ENCODE measurements at regions not wholly inside any gene's neighbourhood (a gene's known extent, or its start where the extent isn't known, plus 50 kb on each side); places are given as distances from the start of the nearest gene placed in this dataset.
"Not testable (repeated sequence)": the region's sequence is repeated elsewhere in the genome, so short reads cannot be mapped to it uniquely, and the experiment has no call there.

- H3K4me3 ChIP-seq (ENCODE audit: low read depth, low read length), result no peak overlapping the region
- TF ChIP-seq, protein P1, sequence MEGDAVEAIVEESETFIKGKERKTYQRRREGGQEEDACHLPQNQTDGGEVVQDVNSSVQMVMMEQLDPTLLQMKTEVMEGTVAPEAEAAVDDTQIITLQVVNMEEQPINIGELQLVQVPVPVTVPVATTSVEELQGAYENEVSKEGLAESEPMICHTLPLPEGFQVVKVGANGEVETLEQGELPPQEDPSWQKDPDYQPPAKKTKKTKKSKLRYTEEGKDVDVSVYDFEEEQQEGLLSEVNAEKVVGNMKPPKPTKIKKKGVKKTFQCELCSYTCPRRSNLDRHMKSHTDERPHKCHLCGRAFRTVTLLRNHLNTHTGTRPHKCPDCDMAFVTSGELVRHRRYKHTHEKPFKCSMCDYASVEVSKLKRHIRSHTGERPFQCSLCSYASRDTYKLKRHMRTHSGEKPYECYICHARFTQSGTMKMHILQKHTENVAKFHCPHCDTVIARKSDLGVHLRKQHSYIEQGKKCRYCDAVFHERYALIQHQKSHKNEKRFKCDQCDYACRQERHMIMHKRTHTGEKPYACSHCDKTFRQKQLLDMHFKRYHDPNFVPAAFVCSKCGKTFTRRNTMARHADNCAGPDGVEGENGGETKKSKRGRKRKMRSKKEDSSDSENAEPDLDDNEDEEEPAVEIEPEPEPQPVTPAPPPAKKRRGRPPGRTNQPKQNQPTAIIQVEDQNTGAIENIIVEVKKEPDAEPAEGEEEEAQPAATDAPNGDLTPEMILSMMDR (IDR thresholded peaks at IDR 0.05; ENCODE audit: low read depth, low read length, missing control alignments), result no peak
- in situ Hi-C loops (cut with HindIII; ENCODE audit: low sequenced_read_pairs), result no loop called here
- DNase-seq (ENCODE audit: low read depth), result no peak
These were observed 188.3 kb downstream of the TBC1D2B start for GRCh38 chr15:77889009-77889806.

DNA sequence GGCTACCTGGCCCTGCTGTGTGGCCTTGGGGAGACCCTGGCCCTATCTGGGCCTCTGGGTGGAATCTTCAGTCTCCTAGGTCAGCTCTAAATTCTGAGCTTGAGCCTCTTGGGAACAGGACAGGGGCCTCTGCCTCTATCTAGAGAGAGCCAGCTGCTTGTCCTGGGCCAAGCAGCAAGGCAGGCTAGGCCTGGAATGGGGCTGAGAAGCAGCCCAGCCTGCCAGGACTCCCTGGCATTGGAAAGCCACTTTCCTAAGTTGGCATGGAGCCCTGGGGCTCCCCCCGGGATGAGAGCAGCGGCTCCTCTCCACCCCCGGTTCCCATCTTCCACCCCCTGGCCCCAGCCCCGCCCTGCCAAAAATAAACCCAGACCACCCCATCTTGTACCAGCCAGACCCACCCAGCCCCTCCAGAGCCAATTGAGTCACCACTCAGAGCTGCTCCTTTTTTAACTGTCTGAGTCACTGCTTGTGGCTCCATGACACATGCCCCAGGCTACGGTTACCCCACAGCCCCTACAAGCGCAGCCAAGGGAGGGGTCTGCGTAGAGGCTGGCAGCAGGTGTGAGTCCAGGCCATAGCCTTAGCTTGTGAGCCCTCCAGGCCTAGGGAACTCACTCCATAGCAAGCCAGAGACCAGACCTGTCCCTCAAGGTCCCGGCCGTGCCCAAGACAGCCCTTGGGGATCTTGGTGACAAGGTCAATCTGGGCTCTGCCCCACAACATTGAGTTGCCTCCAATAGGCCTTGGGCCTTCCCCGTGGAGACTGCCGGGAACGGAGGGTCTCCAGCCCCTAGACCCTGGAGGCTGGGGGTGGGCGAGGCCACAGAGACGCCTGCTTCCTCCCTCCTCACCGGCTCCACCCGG lies 189.7 kb downstream of the TBC1D2B start:
- H3K4me3 ChIP-seq (ENCODE audit: low read depth, low read length); DNase-seq (ENCODE audit: low read depth); in situ Hi-C loops (cut with HindIII; ENCODE audit: low sequenced_read_pairs): not testable (repeated sequence)

DNA sequence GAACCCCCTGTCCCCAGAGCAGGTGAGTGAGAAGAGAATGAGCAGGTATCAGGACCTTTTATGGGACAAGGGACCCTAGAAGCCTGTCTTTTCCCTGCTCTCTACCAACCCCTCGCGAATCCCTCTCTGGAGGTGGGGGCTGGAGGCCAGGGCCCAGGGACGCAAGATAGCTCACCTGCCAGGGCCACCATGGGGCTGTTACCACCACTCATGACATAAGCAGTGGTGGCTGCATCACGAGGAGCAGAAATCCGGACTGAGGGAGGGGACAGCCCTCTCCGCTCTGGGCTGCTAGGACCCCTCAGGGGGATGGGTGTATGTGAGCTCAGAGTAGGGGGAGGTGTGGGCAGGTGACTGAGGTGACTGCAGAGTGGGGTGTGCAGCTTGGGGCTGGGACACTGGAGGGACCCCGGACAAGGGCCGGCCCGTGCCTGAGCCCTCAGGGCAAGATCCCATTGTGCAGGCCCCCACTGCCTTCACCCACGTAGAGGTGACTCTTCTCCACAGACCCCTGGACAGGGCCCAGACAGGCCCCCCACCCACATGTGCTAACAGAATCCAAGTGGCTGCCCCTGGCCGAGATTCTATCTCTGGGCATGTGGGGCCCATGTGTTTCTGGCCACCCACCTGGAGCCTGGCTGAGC lies 190.6 kb downstream of the TBC1D2B start:
- no peak overlapping the region for H3K4me3 ChIP-seq (ENCODE audit: low read depth, low read length)
- in situ Hi-C loops (cut with HindIII; ENCODE audit: low sequenced_read_pairs), result no loop called here
- DNase-seq (ENCODE audit: low read depth), result no peak
- TF ChIP-seq, protein P1 (IDR thresholded peaks at IDR 0.05; ENCODE audit: low read depth, low read length, missing control alignments), result no peak

GRCh38 chr15:77885877-77886500 lies 191.5 kb downstream of the TBC1D2B start:
- in situ Hi-C loops (cut with HindIII; ENCODE audit: low sequenced_read_pairs); DNase-seq (ENCODE audit: low read depth); H3K4me3 ChIP-seq (ENCODE audit: low read depth, low read length): not testable (repeated sequence)

DNA sequence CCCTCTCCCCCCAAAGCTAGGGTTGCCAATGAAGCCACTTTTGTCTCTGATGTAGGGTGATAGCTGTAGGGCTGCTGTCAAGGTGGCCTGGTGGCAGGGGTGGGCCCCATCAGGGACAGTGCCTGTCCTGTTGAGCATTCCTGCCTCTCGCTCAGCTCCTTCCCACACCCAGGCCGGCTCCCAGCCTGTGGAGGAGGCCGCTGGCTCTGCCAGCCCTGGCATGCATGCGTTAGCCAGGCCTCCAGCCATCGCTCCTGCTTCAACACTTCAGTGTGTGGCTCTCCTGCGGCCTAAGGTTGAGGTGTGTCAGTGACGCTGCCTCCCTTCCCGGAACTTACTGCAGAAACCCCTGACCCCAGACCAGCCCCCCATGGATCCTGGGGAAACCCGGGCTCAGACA lies 194.5 kb downstream of the TBC1D2B start:
- H3K4me3 ChIP-seq (ENCODE audit: low read depth, low read length); DNase-seq (ENCODE audit: low read depth); in situ Hi-C loops (cut with HindIII; ENCODE audit: low sequenced_read_pairs): not testable (repeated sequence)

- in situ Hi-C loops (cut with HindIII; ENCODE audit: low sequenced_read_pairs), result no loop called here
- TF ChIP-seq, protein P1 (IDR thresholded peaks at IDR 0.05; ENCODE audit: low read depth, low read length, missing control alignments), result no peak
- H3K4me3 ChIP-seq (ENCODE audit: low read depth, low read length), result no peak overlapping the region
- DNase-seq (ENCODE audit: low read depth), result no peak
These were observed 195.6 kb downstream of the TBC1D2B start for GRCh38 chr15:77881950-77882349.

GRCh38 chr15:77881535-77881934 lies 196.0 kb downstream of the TBC1D2B start:
- DNase-seq (ENCODE audit: low read depth); in situ Hi-C loops (cut with HindIII; ENCODE audit: low sequenced_read_pairs); H3K4me3 ChIP-seq (ENCODE audit: low read depth, low read length): not testable (repeated sequence)

GRCh38 chr15:77879466-77879865 lies 198.0 kb downstream of the TBC1D2B start:
- DNase-seq (ENCODE audit: low read depth); H3K4me3 ChIP-seq (ENCODE audit: low read depth, low read length); in situ Hi-C loops (cut with HindIII; ENCODE audit: low sequenced_read_pairs): not testable (repeated sequence)

Measured in astrocyte of the cerebellum (primary cell).